ENCODE measurements at regions not wholly inside any gene's neighbourhood (a gene's known extent, or its start where the extent isn't known, plus 50 kb on each side); places are given as distances from the start of the nearest gene placed in this dataset.
"Not testable (repeated sequence)": the region's sequence is repeated elsewhere in the genome, so short reads cannot be mapped to it uniquely, and the experiment has no call there.

GRCh38 chr3:137300703-137301102, 342.9 kb downstream of the IL20RB start:
- Histone ChIP-seq H3K9ac (ENCODE audit: low read depth, low read length) (no peak overlapping the region), H3K4me3 (ENCODE audit: low read depth, low read length) (no peak overlapping the region), H3K27me3 (ENCODE audit: control insufficient read depth, insufficient read depth, low read length) (no peaks in the 10 kb centered on the region), H3K9me3 (ENCODE audit: control insufficient read depth, insufficient read depth, low read length) (0 out of 2 replicates have a peak, but pooled peaks cover 4% of the 10 kb centered on the region), H3K27ac (ENCODE audit: low read depth, low read length) (no peak overlapping the region), H3K4me1 (ENCODE audit: control insufficient read depth, insufficient read depth, low read length) (peaks cover 8% of the 10 kb centered on the region), H3K36me3 (ENCODE audit: control insufficient read depth, insufficient read depth, low read length) (no peaks in the 10 kb centered on the region)

- no peaks in the 10 kb centered on the region for H3K36me3 ChIP-seq (ENCODE audit: control insufficient read depth, insufficient read depth, low read length)
- H3K4me3 ChIP-seq (ENCODE audit: low read depth, low read length) = no peak overlapping the region
- H3K4me1 ChIP-seq (ENCODE audit: control insufficient read depth, insufficient read depth, low read length) = no peaks in the 10 kb centered on the region
- no peak overlapping the region for H3K9ac ChIP-seq (ENCODE audit: low read depth, low read length)
- H3K9me3 ChIP-seq (ENCODE audit: control insufficient read depth, insufficient read depth, low read length) = 0 out of 2 replicates have a peak, but pooled peaks cover 4% of the 10 kb centered on the region
- H3K27ac ChIP-seq (ENCODE audit: low read depth, low read length) = no peak overlapping the region
- no peaks in the 10 kb centered on the region for H3K27me3 ChIP-seq (ENCODE audit: control insufficient read depth, insufficient read depth, low read length)
Observed at GRCh38 chr3:137304313-137305056, 346.7 kb downstream of the IL20RB start.

GRCh38 chr3:137324114-137324513, 366.3 kb downstream of the IL20RB start:
- Histone ChIP-seq H3K9ac (ENCODE audit: low read depth, low read length) (no peak overlapping the region), H3K9me3 (ENCODE audit: control insufficient read depth, insufficient read depth, low read length) (peaks cover 9% of the 10 kb centered on the region), H3K27me3 (ENCODE audit: control insufficient read depth, insufficient read depth, low read length) (no peaks in the 10 kb centered on the region), H3K4me1 (ENCODE audit: control insufficient read depth, insufficient read depth, low read length) (no peaks in the 10 kb centered on the region), H3K27ac (ENCODE audit: low read depth, low read length) (no peak overlapping the region), H3K36me3 (ENCODE audit: control insufficient read depth, insufficient read depth, low read length) (no peaks in the 10 kb centered on the region), H3K4me3 (ENCODE audit: low read depth, low read length) (no peak overlapping the region)

DNA sequence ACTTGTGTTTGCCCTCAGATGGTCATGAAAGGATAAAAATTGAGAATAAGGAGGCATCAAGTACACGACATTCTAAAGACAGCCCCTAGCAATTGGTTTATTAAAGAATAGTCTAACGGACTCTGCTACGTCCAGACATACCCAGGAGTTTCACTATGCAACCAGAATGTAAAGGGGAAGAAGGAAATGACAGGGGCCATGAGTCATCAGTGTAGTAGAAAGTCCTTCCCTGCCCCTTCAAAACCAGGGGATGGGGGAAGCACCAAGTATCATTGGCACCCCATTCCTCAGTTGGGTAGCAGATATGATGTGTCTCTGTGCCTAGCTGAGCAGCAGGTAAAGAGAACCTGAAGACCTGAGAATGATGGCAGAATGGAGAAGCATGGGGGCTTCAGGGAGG, 367.4 kb downstream of the IL20RB start:
- H3K9ac ChIP-seq (ENCODE audit: low read depth, low read length) = no peak overlapping the region
- no peaks in the 10 kb centered on the region for H3K27me3 ChIP-seq (ENCODE audit: control insufficient read depth, insufficient read depth, low read length)
- no peaks in the 10 kb centered on the region for H3K9me3 ChIP-seq (ENCODE audit: control insufficient read depth, insufficient read depth, low read length)
- H3K4me3 ChIP-seq (ENCODE audit: low read depth, low read length) = no peak overlapping the region
- H3K4me1 ChIP-seq (ENCODE audit: control insufficient read depth, insufficient read depth, low read length) = no peaks in the 10 kb centered on the region
- no peak overlapping the region for H3K27ac ChIP-seq (ENCODE audit: low read depth, low read length)
- no peaks in the 10 kb centered on the region for H3K36me3 ChIP-seq (ENCODE audit: control insufficient read depth, insufficient read depth, low read length)

DNA sequence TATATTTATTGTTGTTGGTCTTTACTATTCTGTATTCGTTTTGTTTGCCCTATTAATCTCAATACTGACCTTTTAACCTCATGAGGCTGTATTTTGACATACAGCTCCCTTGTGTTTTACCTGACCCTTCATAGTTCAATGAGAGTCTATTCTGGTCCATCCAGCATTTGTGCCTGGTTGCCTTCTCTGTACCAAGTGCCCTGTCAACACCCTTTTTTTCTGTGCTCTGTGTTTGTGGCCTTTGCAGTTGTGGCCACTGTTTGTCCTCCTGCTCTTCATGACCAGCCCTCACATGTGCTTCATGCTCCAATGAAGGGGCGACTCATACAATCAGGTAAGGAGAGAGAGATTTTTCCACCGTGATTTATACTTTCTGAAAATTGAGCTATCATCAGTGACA, 368.2 kb downstream of the IL20RB start:
- H3K27ac ChIP-seq (ENCODE audit: low read depth, low read length) = no peak overlapping the region
- H3K36me3 ChIP-seq (ENCODE audit: control insufficient read depth, insufficient read depth, low read length) = no peaks in the 10 kb centered on the region
- no peak overlapping the region for H3K4me3 ChIP-seq (ENCODE audit: low read depth, low read length)
- H3K9ac ChIP-seq (ENCODE audit: low read depth, low read length) = no peak overlapping the region
- H3K4me1 ChIP-seq (ENCODE audit: control insufficient read depth, insufficient read depth, low read length) = no peaks in the 10 kb centered on the region
- no peaks in the 10 kb centered on the region for H3K27me3 ChIP-seq (ENCODE audit: control insufficient read depth, insufficient read depth, low read length)
- no peaks in the 10 kb centered on the region for H3K9me3 ChIP-seq (ENCODE audit: control insufficient read depth, insufficient read depth, low read length)

DNA sequence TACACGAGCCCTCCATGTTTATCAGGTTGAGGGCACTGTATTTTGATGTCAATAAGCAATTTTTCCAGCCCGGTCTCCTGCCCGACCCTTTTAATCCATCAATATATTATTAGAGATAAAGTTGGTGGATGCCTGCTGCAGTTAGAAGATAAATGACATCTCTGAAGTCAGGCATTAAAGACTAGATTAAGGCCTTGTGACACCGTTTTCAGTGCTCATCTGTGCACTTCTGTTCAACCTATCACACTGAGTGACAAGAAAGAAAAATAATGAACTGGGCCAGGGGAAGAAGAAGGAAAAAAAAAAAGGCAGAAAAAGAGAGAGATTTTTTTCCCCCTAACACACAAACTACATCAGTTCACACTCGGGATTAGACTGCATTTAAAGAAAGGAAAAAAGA, 371.8 kb downstream of the IL20RB start:
- Histone ChIP-seq H3K4me1 (ENCODE audit: control insufficient read depth, insufficient read depth, low read length) (no peaks in the 10 kb centered on the region), H3K27ac (ENCODE audit: low read depth, low read length) (no peak overlapping the region)

DNA sequence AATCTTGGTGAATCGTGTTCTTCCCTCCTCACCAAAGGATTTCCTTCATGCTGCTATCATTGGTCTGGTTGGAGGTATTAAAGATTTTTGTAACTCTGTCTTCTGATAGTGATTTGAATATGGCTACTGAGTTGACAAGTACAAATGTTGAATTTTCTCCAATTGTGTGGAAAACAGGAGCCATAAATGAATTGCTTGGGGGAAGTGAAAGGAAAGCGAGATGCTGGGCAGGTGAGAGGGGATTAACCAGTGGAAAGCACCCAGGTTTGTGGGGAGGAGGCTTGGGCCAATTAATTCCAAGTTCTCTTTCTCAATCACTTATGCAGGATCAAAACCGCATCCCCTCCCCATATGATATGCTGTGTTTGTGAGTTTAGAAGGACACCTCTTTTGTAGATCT, 372.5 kb downstream of the IL20RB start:
- H3K36me3 ChIP-seq (ENCODE audit: control insufficient read depth, insufficient read depth, low read length) = no peaks in the 10 kb centered on the region
- H3K27me3 ChIP-seq (ENCODE audit: control insufficient read depth, insufficient read depth, low read length) = no peaks in the 10 kb centered on the region
- no peak overlapping the region for H3K27ac ChIP-seq (ENCODE audit: low read depth, low read length)
- H3K9ac ChIP-seq (ENCODE audit: low read depth, low read length) = no peak overlapping the region
- no peaks in the 10 kb centered on the region for H3K4me1 ChIP-seq (ENCODE audit: control insufficient read depth, insufficient read depth, low read length)
- no peaks in the 10 kb centered on the region for H3K9me3 ChIP-seq (ENCODE audit: control insufficient read depth, insufficient read depth, low read length)
- H3K4me3 ChIP-seq (ENCODE audit: low read depth, low read length) = no peak overlapping the region

More for the DNA sequence above, 371.8 kb downstream of the IL20RB start:
- Histone ChIP-seq H3K4me3 (ENCODE audit: low read depth, low read length) (no peak overlapping the region), H3K9ac (ENCODE audit: low read depth, low read length) (no peak overlapping the region), H3K36me3 (ENCODE audit: control insufficient read depth, insufficient read depth, low read length) (no peaks in the 10 kb centered on the region), H3K9me3 (ENCODE audit: control insufficient read depth, insufficient read depth, low read length) (no peaks in the 10 kb centered on the region), H3K27me3 (ENCODE audit: control insufficient read depth, insufficient read depth, low read length) (no peaks in the 10 kb centered on the region)

DNA sequence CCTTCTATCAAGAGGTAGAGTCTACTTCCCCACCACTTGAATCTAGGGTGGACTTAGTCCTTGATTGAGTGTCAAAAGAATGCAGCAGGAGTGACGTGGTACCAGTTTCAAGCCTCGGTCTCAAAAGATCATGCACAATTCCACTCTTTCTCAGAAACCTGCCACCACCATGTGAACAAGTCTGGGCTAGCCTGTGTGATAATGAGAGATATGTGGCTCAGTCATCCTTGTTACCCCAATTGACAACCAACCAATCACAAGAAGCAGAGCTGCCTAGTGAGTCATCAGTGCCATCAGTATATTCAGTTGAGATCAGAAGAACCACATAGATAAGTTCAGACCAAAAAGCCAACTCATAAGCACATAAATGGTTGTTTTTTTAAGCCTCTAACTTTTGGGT, 374.5 kb downstream of the IL20RB start:
- no peak overlapping the region for H3K27ac ChIP-seq (ENCODE audit: low read depth, low read length)
- H3K36me3 ChIP-seq (ENCODE audit: control insufficient read depth, insufficient read depth, low read length) = no peaks in the 10 kb centered on the region
- no peak overlapping the region for H3K4me3 ChIP-seq (ENCODE audit: low read depth, low read length)
- no peaks in the 10 kb centered on the region for H3K9me3 ChIP-seq (ENCODE audit: control insufficient read depth, insufficient read depth, low read length)
- H3K4me1 ChIP-seq (ENCODE audit: control insufficient read depth, insufficient read depth, low read length) = no peaks in the 10 kb centered on the region
- no peak overlapping the region for H3K9ac ChIP-seq (ENCODE audit: low read depth, low read length)
- no peaks in the 10 kb centered on the region for H3K27me3 ChIP-seq (ENCODE audit: control insufficient read depth, insufficient read depth, low read length)

DNA sequence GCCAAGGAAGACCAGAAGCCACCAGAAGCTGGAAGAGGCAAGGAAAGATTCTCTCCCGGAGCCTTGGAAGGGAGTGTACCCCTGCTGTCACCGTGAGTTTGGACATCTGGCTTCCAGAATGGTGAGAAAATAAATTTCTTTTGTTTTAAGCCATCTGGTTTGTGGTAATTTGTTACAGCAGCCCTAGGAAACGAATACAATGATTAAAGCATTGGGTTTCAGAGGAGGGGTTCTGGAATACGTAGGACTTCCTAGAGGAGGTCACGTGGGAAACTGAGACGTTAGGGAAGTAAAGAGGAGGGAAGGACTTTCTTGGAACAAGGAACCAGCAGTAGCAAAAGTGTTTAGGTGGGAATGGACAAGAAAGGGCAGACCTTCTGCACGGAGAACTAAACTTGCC, 377.7 kb downstream of the IL20RB start:
- no peak overlapping the region for H3K9ac ChIP-seq (ENCODE audit: low read depth, low read length)
- peaks cover 18% of the 10 kb centered on the region for H3K9me3 ChIP-seq (ENCODE audit: control insufficient read depth, insufficient read depth, low read length)
- H3K27ac ChIP-seq (ENCODE audit: low read depth, low read length) = no peak overlapping the region
- H3K4me3 ChIP-seq (ENCODE audit: low read depth, low read length) = no peak overlapping the region
- no peaks in the 10 kb centered on the region for H3K36me3 ChIP-seq (ENCODE audit: control insufficient read depth, insufficient read depth, low read length)
- no peaks in the 10 kb centered on the region for H3K27me3 ChIP-seq (ENCODE audit: control insufficient read depth, insufficient read depth, low read length)
- no peaks in the 10 kb centered on the region for H3K4me1 ChIP-seq (ENCODE audit: control insufficient read depth, insufficient read depth, low read length)

GRCh38 chr3:137338400-137338799, 380.6 kb downstream of the IL20RB start:
- not testable (repeated sequence) for H3K4me3 ChIP-seq (ENCODE audit: low read depth, low read length); H3K27ac ChIP-seq (ENCODE audit: low read depth, low read length); H3K36me3 ChIP-seq (ENCODE audit: control insufficient read depth, insufficient read depth, low read length); H3K27me3 ChIP-seq (ENCODE audit: control insufficient read depth, insufficient read depth, low read length); H3K9ac ChIP-seq (ENCODE audit: low read depth, low read length); H3K4me1 ChIP-seq (ENCODE audit: control insufficient read depth, insufficient read depth, low read length)
- peaks cover 18% of the 10 kb centered on the region for H3K9me3 ChIP-seq (ENCODE audit: control insufficient read depth, insufficient read depth, low read length)

- Histone ChIP-seq H3K4me3 (ENCODE audit: low read depth, low read length) (no peak overlapping the region), H3K9ac (ENCODE audit: low read depth, low read length) (no peak overlapping the region), H3K27ac (ENCODE audit: low read depth, low read length) (no peak overlapping the region), H3K9me3 (ENCODE audit: control insufficient read depth, insufficient read depth, low read length) (peaks cover 14% of the 10 kb centered on the region), H3K36me3 (ENCODE audit: control insufficient read depth, insufficient read depth, low read length) (no peaks in the 10 kb centered on the region), H3K4me1 (ENCODE audit: control insufficient read depth, insufficient read depth, low read length) (no peaks in the 10 kb centered on the region), H3K27me3 (ENCODE audit: control insufficient read depth, insufficient read depth, low read length) (no peaks in the 10 kb centered on the region)
Observed at GRCh38 chr3:137343283-137343682, 385.5 kb downstream of the IL20RB start.

Measured in HUES48 (cell line).